ENCODE measurements at regions not wholly inside any gene's neighbourhood (a gene's known extent, or its start where the extent isn't known, plus 50 kb on each side); places are given as distances from the start of the nearest gene placed in this dataset.
"Not testable (repeated sequence)": the region's sequence is repeated elsewhere in the genome, so short reads cannot be mapped to it uniquely, and the experiment has no call there.

DNA sequence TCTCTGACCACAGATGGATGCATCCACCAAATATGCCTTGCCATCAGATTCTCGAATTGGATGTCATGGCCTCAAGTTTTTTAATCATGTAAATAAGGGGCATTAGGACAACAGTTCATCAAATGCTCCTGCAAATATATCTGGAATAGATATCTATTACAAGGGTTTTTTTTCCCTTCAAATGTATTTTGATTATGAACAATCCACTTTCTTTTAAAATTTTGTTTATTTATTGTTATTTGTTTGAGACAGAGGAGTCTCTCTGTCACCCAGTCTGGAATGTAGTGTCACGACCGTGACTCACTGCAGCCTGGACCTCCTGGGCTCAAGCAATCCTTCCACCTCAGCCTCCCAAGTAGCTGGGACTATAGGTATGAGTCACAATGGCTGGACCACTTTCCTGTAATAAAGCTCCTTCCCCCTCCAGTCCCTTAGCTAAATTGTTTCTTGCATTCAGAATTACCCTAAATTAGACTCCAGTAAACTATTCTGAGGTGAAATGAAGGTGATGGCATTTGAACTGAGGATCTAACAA is 1412.1 kb downstream of the EFNA5 start:
- Histone ChIP-seq H3K4me1 (ENCODE audit: control insufficient read depth in 5 of 5, insufficient read depth in 5 of 5, low read length in 5 of 5) (no peaks in the 10 kb centered on the region), H3K27ac (ENCODE audit: low read depth in 1 of 2, low read length in 1 of 2) (no peak overlapping the region), H3K9me3 (ENCODE audit: control insufficient read depth in 4 of 4, insufficient read depth in 3 of 4, low read length in 3 of 4) (peaks cover 0 to 5% (median 2%) of the 10 kb centered on the region in 4 donors), H3K27me3 (ENCODE audit: control insufficient read depth in 3 of 3, insufficient read depth in 3 of 3, low read length in 2 of 3) (no peaks in the 10 kb centered on the region), H3K4me3 (no peak overlapping the region), H3K9ac (ENCODE audit: insufficient read depth in 1 of 2, low read length in 2 of 2) (no peak overlapping the region), H3K36me3 (ENCODE audit: control insufficient read depth in 4 of 4, insufficient read depth in 4 of 4, low read length in 4 of 4) (no peaks in the 10 kb centered on the region)
- no peak for TF ChIP-seq CTCF (IDR thresholded peaks at IDR 0.05; ENCODE audit: control extremely low read depth, extremely low read depth)
- DNase-seq (no peak), ATAC-seq (ENCODE audit: insufficient read depth, low FRiP score) (no peak)
- 81 to 83% methylated on average over 3 of the region's 3 CpGs for WGBS, 2 donors

DNA sequence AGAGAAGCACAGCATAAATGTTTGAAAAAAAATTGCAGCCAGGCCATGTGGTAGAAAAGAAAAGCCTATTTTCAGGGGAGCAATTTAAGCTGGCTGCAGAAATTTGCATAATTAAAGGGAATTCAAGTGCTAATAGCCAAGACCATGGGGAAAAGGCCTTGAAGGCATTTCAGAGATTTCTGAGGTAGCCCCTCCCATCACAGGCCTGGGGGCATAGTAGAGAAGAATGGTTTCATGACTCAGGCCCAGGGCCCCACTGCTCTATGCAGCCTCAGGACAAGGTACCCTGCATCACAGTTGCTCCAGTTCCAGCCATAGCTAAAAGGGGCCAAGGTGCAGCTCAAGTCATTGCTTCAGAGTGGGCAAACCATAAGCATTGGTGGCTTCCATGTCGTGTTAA is 1416.0 kb downstream of the EFNA5 start:
- TF ChIP-seq CTCF (IDR thresholded peaks at IDR 0.05; ENCODE audit: control extremely low read depth, extremely low read depth): no peak
- 82 to 92% methylated on average over 1 of the region's 1 CpG for WGBS, 2 donors
- DNase-seq (no peak), ATAC-seq (ENCODE audit: insufficient read depth, low FRiP score) (no peak)
- H3K27me3 ChIP-seq (ENCODE audit: control insufficient read depth in 3 of 3, insufficient read depth in 3 of 3, low read length in 2 of 3): no peaks in the 10 kb centered on the region
- H3K9ac ChIP-seq (ENCODE audit: insufficient read depth in 1 of 2, low read length in 2 of 2): no peak overlapping the region
- no peaks in the 10 kb centered on the region for H3K4me1 ChIP-seq (ENCODE audit: control insufficient read depth in 5 of 5, insufficient read depth in 5 of 5, low read length in 5 of 5)
- H3K4me3 ChIP-seq: no peak overlapping the region
- no peaks in the 10 kb centered on the region for H3K36me3 ChIP-seq (ENCODE audit: control insufficient read depth in 4 of 4, insufficient read depth in 4 of 4, low read length in 4 of 4)
- no peak overlapping the region for H3K27ac ChIP-seq (ENCODE audit: low read depth in 1 of 2, low read length in 1 of 2)
- peaks cover 0 to 5% (median 2%) of the 10 kb centered on the region in 4 donors for H3K9me3 ChIP-seq (ENCODE audit: control insufficient read depth in 4 of 4, insufficient read depth in 3 of 4, low read length in 3 of 4)

GRCh38 chr5:106246044-106246745 is 1424.5 kb downstream of the EFNA5 start:
- not testable (repeated sequence) for H3K36me3 ChIP-seq (ENCODE audit: control insufficient read depth in 4 of 4, insufficient read depth in 4 of 4, low read length in 4 of 4); ATAC-seq (ENCODE audit: insufficient read depth, low FRiP score); H3K4me3 ChIP-seq; H3K9ac ChIP-seq (ENCODE audit: insufficient read depth in 1 of 2, low read length in 2 of 2); DNase-seq; H3K27me3 ChIP-seq (ENCODE audit: control insufficient read depth in 3 of 3, insufficient read depth in 3 of 3, low read length in 2 of 3); H3K9me3 ChIP-seq (ENCODE audit: control insufficient read depth in 4 of 4, insufficient read depth in 3 of 4, low read length in 3 of 4); H3K4me1 ChIP-seq (ENCODE audit: control insufficient read depth in 5 of 5, insufficient read depth in 5 of 5, low read length in 5 of 5); H3K27ac ChIP-seq (ENCODE audit: low read depth in 1 of 2, low read length in 1 of 2)
- 93 to 96% methylated on average over 42 to 46 of the region's 46 CpGs for WGBS, 2 donors

DNA sequence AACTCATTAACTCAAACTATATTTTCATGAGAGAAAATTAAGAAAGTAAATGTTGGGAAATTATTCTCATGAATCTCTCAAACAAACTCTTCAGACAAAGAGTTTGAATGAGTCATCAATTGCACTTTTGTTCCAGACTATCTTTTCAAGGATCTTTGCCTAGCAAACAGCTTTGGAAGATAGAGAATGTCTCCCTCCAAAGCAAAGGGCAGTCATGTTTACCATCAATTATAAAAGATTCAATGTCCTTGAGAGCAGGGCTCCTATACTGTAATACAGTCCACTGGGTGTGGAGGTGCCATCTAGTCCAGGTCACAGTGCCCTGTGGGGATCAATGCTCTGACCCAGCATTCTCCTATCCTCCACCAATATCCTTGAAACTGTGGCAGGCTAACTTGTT is 1429.3 kb downstream of the EFNA5 start:
- Histone ChIP-seq H3K27me3 (ENCODE audit: control insufficient read depth in 3 of 3, insufficient read depth in 3 of 3, low read length in 2 of 3) (no peaks in the 10 kb centered on the region), H3K4me1 (ENCODE audit: control insufficient read depth in 5 of 5, insufficient read depth in 5 of 5, low read length in 5 of 5) (peaks cover 0 to 4% (median 0%) of the 10 kb centered on the region in 5 donors), H3K27ac (ENCODE audit: low read depth in 1 of 2, low read length in 1 of 2) (no peak overlapping the region), H3K9me3 (ENCODE audit: control insufficient read depth in 4 of 4, insufficient read depth in 3 of 4, low read length in 3 of 4) (no peaks in the 10 kb centered on the region), H3K9ac (ENCODE audit: insufficient read depth in 1 of 2, low read length in 2 of 2) (no peak overlapping the region), H3K4me3 (no peak overlapping the region), H3K36me3 (ENCODE audit: control insufficient read depth in 4 of 4, insufficient read depth in 4 of 4, low read length in 4 of 4) (no peaks in the 10 kb centered on the region)
- ATAC-seq (ENCODE audit: insufficient read depth, low FRiP score) (no peak), DNase-seq (no peak)
- TF ChIP-seq CTCF (IDR thresholded peaks at IDR 0.05; ENCODE audit: control extremely low read depth, extremely low read depth): no peak
